ENCODE measurements at regions not wholly inside any gene's neighbourhood (a gene's known extent, or its start where the extent isn't known, plus 50 kb on each side); places are given as distances from the start of the nearest gene placed in this dataset.
"Not testable (repeated sequence)": the region's sequence is repeated elsewhere in the genome, so short reads cannot be mapped to it uniquely, and the experiment has no call there.

DNA sequence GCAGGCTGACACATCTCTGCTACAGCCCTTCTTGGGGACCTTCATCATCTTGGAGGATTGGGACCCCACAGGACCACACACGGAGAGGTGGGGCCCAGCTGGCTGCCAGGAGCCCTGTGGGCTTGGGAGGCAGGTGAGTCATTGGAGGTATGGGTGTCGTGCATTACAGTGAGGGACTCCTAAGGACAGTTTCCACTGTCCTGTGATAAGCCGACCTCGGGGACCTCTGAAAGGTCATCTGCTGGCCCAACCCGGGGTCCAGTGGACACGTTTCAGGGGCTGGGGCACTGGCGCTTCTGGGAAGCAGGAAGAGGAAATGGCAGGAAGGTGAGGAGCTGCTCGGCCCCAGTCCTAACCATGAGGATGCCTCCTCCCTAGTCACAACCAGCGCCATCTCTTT, 238.0 kb downstream of the BCL11B start:
- no peak for DNase-seq

DNA sequence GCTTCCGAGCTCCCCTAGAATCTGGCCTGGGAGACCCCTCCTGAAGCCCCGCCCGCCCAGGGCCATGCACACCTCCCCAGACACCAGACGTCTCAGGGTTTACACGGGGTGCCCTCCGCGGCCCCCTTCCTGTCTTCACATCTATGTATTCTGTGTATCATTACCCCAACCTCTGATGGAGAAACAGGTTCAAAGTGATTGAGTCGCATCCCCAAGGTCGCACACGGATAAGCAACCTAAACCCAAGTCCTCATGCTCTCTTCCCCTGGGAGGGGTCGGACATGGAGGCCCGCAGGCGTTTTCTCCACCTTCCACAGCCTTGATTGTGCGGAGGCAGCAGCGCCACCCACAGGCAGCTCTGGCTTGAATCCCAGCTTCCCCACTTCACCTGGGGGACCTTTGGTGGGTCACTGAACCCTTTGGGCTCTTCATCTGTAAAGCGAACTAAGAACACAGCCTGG, 237.3 kb downstream of the BCL11B start:
- DNase-seq, result no peak

DNA sequence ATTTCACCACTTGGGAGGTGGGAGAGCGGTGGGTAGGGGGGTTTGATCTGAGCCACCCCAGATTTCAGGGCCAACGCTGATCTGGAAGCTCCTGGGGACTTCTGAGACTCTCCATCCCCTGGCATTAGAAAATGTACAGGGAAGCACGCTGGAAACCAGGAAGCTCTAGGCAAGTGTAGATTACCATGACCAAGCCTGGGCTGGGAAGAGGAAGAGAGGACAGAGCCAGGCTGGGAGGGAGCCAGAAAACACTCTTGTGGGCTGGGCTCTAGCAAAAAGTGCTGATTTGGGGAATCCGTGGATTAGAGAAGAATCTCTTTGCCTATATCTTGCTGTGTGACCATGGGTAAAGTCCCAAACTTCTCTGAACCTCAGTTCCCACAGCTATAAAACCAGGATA, 236.7 kb downstream of the BCL11B start:
- peak in 4 of 14 donors; percentile 9 to 38 (median 16) for DNase-seq

DNA sequence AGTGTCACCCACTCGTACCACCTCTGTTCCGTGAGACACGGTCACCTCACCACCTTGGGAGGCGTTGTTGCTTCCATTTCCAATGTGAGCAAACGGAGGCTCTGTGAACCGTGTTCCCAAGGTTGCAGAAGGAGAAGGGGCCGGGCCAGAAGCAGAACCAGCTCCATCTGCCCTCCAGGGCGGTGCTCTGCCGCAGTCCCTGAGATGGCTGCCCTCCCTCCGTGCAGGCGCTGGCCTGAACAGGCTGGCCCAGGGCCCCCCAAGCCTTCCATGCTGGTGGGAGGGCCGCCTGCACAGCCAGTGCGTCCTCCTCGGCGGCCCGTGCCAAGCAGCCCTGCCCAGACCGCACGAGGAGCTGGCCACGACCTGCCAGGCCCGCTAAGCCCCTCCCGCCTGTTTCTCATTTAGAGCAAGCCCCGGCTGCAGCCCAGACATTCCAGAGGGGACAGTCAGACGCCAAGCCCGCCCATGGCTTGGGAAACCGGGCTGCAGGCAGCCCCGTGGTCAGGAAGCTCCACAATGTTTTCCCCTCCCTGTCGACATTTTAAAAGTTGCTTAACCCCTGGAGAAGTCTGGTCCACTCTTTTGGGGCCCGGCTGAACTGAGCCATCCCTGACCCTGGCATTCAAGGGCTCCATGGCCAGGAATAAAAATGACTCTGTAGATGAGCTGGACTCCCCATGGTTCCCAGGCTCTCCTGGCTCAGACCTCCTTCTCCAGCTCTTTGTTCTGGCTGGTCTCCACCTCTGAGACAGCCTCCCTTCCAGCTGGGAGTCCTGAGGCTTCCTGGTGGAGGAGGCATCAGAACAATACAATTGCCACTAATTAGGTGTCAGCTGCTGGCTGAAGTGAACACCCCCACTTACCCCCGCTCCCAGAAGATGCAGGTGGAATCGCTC, 236.0 kb downstream of the BCL11B start:
- peak in 8 of 14 donors; percentile 18 to 61 (median 34) for DNase-seq

DNA sequence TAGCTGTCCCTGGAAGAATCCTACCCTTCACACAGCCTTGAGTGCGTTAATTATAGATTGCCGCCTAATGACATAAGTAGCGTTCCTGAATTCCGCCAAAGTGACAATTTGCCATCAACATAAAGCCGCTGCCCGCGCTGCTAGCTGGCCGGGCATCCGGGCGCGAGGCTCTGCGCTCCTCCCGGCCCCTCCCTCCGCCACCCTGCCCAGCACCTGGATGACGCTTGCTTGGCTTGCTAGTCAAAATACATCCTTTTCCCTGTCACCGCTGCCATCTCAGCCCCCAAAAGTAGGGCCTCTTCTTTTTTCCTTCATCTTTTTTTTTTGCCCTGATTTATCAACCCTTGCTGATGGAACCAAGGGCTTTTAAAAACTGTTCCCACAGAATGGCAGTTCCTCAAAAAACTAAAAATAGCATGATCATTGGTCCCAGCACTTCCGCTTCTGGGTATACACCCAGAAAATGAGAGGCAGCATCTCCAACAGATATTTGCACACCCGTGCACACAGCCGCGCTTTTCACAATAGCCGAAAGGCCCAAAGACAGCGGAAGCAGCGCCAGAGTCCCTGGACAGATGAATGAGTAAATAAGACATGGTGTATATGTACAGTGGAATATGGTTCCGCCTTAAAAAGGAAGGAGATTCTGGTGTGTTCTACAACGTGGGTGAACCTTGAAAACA, 235.2 kb downstream of the BCL11B start:
- DNase-seq, result peak in 2 of 14 donors; percentile 14 to 18

DNA sequence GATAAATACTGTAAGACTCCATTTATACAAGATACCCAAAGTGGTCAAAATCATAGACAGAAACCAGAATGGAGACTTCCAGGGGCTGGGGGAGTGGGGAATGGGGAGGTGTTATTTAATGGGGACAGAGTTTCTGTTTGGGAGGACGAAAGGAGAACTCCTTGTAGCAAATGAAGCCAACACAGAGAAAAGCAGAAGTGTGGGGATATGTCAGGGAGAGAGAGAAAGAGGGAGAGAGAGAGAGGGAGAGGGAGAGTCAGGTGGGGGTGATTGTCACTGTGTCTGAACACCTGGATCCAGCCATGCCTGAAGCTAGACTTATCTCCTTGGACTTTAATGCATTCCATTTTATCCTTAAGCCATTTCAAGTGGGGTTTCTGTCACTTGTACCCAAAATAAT, 234.7 kb downstream of the BCL11B start:
- not testable (repeated sequence) for DNase-seq

DNA sequence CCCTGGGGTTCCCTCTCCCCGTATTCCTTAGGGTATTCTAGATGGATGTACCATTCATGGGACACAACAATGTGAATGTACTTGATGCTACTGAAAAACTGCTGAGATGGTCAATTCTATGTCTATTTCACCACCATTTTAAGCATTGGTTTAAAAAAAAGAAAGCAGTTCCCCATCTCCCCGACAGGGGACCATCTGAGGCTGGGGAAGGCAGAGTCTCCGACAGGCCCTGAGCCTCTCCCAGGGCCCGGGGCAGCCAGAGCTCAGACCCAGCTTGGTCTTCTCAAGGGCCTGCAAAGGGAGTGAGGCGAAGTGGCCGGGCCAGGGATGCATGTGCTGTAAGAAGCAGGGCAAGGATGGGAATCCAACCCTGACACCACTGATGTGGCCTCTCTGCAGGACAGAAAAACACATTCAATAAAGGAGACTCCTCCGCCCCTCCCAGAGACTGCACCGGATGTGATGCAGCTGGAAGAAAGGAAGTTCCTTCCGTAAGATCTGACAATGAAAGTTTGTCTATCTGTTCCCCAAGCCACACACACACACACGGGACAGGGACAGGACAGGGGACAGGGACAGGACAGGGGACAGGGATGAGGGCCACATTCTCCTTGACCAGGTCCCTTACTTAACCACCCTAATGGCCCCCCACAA, 234.1 kb downstream of the BCL11B start:
- DNase-seq, result no peak

DNA sequence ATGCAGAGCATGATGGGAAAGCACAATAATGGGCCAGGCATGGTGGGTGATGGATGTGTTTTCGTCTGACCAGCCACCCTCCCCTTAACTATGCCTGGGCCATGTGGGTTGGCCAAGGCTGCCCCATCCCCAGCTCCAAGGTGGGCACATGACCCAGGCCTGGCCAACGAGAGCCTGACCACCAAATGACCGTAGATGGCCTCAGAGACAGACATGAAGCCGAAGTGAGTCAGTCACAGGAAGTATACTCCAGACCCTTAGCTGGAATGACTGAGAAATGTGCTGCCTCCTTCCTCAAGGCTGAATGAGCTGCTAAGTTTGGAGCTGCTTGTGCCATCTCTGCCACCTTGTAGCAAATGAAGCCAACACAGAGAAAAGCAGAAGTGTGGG, 233.6 kb downstream of the BCL11B start:
- peak in 1 of 14 donors; percentile 42 for DNase-seq

DNA sequence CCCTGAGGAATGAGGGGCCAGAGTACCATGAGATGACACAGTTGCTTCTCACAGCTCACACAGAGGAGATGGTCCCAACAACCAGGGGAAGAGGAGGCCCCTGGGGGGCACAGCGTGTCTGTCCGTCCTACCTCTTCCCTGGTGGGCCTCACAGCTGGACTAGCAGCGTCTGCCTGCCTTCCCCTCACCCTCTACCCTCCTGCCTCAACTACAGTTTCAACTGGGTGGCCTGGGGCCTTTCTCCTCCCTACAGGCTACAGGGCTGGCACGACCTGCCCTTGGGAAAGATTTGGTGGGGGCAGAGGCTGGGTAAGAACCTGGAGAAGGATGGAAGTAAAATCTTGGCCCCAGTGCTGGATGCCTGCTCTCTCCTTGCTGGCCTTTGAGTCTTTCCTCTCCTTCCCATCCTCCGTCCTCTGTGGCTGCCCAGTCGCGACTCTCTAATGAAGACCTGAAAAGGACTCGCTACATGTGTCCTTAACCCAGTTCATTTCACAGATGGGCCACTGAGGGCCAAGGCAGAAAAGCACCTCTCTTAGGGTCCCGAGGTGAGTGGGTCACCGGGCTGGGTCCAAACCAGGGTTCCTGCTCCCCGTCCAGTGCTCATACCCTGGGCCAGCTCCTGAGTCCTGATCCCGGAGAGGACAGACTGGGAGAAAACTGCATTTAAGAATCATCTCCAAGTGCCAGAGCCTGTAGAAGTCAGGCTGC, 232.5 kb downstream of the BCL11B start:
- DNase-seq, result no peak

DNA sequence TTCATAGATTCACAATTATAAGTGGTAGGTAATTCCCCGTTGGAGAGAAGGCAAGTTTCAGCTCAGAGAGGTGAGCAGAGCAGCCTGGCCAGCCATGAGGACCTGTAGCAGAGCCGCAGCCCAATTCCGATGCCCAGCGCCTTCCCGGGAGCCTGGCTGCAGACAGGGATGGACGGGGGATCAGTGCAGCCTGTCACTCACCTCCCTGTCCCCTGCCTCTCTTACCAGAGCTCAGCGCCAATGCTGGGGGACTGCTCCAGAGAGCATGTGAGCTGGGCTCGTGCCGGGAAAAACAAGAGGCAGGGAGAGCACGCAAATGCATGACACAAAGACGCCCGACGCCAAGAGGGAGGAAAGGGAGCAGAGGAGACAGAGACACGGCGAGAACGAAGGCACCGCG, 231.9 kb downstream of the BCL11B start:
- DNase-seq, result no peak

DNA sequence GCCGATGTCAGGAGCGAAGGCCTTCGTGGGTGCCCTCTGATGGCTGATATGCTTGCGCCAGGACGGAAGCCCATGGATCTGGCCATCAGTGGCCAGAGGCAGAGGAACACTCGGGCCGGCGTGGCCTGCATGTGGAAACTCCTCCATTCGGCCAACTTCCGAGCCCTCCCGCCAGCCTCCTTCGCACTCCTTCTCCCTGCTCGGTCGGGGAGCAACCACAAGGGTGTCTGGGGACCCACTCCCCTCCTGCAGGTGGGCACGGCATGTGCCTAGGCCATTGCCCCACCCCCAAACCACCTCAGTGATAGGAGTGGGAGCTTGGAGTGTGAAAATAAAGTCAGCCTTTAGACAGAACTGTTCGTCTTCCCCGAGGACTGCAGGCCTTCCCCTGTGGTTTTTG, 231.3 kb downstream of the BCL11B start:
- no peak for DNase-seq

DNA sequence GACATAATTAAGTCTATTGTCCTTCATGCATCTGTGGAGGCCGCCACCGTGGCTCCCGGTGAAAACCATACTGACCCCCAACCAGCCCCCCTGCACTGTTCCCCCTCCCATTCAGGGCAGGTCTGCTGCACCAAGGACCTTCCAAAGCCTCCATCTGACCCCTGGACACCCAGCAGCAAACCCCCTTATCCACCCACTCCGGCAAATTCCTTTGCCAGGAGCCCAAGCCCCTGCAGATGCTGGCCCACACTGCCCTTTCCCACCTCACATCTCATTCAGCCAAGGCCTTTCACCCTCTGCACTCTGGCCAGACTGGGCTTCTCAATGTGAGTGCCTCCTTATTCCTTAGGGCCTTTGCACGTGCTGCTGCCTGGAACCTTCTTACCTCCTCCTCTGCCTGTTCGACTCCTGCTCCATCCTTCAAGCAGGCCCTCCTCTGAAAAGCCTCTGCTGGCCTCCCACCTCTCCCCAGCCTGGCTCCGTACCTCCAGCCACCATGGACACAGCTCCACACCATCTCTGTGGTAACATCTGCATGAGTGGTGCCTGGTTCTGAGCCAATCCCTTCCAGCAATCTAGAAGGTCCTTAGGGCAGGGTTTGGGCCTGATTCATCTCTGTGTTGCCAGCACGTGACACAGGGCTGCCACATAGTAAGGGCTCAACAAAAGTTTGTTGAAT, 230.7 kb downstream of the BCL11B start:
- no peak for DNase-seq

DNA sequence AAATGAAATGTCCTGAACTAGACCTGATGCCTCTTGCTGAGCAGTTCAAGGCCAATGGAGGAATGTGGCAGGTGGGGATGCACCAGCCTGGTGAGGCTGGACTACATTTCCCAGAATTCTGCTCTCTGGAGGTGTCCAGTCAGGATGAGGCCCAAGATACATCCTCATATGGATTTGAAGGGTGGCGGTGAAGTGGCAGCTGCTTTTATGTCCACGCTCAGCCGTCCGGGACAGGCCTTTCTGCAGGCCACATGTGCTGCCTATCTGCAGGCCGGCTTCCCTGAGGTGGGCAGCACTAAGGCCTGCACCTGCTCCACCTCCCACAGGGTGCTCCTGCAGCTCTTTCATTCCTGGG, 230.2 kb downstream of the BCL11B start:
- no peak for DNase-seq

DNA sequence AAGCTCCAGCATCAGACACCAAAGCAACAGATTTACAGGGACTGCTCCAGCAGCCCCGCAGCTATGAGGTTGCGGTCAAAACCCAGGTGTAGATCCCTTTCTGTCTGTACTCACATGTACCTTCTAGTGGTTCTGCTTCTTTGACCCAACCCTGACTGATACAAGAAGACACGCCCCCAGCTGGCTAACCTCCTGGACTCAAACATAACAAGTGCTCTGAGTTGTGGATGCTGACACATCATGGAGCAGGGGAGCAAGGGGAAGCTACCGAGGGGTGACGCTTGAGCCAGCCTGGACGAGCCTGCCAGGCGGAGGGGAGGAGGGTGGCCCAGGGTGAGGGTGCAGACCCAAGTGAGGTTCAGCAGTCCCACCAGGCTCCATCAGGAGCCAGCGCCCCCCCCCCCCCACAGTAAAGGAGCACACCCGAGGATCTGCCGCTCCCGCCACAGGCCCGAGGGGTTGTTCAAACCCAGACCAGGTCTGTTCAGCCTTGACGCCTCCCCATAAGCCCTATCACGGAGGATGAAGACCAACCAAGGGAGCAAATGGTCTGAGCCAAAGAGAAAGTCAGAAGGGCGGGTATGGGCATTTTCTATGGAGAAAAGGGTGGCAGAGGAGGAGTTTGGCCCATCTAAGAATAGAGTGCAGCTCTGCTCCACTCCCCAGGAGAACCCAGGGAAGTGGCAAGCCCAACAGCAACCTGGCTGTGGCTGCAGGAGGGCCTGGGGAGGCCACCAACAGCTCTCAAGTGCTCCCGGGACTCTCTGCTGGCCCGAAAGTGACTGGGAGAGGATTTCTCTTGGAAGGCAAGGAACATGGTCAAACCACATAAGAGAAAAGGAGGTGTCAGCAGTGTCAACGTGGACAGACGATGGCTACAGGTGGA, 229.4 kb downstream of the BCL11B start:
- DNase-seq, result no peak

DNA sequence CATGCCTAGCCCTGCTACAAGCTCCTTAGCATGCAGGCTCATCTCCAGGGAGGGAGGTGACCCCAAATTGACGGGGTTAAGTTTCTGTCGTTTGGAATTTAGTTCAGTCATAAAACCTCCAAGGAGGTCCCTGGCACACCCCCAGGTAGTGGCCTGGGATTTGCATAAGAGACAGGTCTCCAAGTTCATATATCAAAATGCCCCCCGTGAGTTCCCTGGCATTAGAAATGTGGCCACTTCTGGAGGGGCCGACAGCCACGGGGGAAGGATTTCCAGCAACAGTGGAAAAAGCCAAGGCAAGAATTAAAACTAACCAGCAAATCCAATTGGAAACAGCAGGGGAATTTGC, 228.8 kb downstream of the BCL11B start:
- no peak for DNase-seq

DNA sequence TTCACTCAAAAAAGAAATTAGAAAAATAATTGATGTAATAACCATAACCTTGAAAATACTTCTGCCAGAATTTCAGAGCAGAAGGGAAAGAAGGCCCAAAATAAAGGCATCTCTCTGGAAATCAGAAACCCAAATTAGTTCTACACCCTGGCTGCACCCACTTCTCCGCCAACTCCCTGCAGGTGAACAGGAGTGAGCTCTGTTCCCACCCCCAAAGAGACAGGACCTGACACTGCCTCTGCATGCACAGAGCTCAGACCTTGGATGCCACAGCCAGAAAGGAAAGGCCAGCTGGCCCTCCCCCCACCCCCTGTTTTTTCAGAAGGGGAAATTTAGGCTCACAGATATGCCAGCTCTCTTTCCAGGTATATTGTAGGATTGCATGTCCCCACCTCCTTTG, 228.2 kb downstream of the BCL11B start:
- DNase-seq, result no peak

DNA sequence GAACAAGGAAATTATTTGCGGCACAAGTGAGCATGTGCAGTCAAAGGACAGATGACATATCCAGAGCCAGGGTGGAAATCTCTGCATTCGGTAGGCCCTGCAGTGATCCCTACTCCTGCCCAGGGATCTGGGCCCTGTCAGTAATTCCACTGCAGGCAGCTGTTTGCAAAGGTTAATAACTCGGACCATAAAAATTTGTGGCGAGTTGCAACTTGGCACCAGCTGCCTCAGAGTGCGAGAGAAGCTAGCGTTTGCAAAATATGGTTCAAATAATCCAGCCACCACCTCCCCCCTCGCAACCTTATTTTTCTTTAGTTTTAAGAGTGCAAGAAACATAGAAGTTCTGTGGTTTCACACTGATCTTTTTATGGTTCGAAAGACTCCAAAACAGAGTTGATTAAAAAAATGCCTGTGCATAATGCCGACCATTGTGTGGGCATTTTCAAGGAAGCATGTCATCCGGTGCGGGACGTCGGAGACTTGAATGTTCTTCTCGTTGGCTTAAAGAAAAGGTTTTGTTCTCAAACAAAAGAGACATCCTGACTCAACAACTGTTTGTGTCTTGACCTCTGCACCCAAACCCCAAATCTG, 224.5 kb downstream of the BCL11B start:
- no peak for DNase-seq

DNA sequence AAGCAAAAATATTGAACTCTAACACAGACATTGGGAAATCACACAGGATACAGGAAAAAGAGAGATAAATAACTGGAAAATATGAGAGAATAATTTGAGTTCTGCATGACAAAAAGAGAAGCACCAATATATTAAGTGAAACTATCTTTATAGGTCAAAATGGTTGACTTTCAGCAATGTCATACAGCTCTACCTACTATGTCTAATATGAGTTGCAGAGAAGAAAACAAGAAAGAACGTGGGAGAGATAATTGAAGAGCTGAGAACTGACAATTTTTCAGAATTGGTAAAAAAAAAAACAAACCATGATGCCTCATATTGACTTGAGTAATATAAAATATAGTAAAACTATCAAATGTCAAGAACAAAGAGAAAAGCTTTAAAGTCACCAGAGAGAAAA, 221.7 kb downstream of the BCL11B start:
- no peak for DNase-seq

DNA sequence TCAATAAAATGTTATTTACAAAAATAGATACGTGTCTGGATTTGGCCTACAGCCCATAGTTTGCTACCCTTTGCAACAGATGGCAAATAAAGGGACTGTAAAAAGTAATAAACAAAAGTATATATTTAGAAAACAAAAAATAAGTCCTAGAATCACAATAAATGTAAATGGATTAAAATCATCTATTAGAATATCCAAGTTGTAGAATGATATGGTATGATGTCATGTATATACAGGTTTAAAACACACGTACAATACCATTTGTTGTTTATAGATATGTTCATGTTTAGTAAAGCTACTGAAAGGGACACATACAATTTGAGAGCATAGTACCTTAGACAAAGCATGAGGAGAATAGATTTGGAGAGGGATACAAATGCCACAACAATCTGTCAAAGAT, 219.5 kb downstream of the BCL11B start:
- no peak for DNase-seq

DNA sequence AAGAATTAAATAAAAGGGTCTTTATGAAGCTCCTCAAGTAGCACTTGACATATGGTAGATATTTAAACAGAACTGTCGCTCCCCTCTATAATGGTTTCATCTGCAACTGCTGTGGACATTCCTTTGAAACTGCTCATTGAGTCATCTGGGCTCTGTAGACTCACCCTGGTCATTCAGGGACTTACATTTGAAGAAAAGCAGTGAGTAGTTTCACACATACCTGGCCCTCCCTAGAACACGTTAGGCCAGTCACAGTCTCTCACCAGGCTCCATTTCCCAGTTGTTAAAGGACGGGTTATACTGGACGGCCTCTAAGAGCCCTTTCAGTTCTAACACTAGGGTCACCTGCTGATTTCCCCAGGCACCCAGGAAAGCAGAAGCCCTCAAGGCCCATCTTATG, 217.0 kb downstream of the BCL11B start:
- no peak for DNase-seq

DNA sequence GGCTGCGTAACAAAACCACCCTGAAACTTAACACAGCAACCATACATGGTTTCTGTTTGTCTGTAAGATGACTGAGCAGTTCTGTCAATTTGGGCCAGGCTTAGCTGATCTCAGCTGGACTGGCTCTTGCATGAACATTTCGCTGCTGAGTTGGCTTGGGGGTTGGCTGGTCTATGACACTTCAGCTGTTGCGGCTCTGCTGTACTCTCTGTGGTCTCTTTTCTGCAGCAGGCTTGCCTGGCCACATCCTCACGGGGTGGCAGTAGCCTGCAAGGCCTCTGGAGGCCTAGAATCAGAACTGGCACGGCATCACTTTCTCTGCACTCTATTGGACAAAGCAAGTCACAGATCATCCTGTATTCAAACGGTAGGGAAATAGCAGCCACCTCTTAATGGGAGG, 216.2 kb downstream of the BCL11B start:
- DNase-seq, result no peak
